ENCODE measurements at regions not wholly inside any gene's neighbourhood (a gene's known extent, or its start where the extent isn't known, plus 50 kb on each side); places are given as distances from the start of the nearest gene placed in this dataset.

DNA sequence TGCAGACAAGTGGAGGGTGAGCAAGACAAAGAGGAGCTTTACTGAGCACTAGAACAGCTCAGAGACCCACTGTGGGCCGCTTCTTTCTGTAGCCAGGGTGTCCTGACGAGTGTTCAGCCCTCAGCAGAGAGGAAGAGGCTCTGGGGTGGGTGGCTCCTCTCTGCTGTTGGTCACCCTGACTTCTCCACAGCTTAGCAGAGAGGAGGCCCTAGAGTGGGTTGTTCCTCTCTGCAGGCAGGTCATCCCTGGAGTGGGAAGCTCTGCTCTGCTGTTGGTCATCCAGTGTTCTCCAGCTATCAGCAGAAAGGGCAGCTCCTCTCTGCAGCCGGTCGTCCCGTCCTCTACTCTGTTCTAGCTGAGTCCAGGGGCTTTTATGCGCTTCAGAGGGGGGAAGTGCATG is 286.5 kb downstream of the ICOS start:
- H3K4me3 ChIP-seq (replicated peaks; ENCODE audit: low read depth, low read length), result no peak overlapping the region
- TF ChIP-seq, protein P1, sequence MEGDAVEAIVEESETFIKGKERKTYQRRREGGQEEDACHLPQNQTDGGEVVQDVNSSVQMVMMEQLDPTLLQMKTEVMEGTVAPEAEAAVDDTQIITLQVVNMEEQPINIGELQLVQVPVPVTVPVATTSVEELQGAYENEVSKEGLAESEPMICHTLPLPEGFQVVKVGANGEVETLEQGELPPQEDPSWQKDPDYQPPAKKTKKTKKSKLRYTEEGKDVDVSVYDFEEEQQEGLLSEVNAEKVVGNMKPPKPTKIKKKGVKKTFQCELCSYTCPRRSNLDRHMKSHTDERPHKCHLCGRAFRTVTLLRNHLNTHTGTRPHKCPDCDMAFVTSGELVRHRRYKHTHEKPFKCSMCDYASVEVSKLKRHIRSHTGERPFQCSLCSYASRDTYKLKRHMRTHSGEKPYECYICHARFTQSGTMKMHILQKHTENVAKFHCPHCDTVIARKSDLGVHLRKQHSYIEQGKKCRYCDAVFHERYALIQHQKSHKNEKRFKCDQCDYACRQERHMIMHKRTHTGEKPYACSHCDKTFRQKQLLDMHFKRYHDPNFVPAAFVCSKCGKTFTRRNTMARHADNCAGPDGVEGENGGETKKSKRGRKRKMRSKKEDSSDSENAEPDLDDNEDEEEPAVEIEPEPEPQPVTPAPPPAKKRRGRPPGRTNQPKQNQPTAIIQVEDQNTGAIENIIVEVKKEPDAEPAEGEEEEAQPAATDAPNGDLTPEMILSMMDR (IDR thresholded peaks at IDR 0.05; ENCODE audit: low read depth, low read length, missing control alignments), result no peak

DNA sequence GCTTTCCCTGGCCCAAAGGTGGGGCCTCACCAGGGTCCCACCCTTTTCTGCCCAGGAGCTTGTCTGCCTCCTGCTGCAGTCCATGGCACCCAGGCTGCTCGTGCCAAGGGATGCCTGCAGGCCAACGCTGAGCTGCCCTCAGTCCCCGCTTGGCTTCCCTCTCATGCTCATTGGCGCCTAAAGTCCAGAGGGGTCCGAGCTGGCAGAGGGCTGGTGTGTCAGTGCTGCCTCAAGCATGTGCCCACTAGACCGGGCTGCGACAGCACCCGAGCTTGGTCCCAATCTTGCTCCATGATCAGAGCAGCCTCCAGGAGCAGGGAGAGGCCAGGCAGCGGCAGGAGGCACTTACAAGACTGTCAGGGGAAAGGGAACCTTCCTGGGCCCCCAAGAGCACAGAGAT is 287.0 kb downstream of the ICOS start:
- TF ChIP-seq, protein P1 (IDR thresholded peaks at IDR 0.05; ENCODE audit: low read depth, low read length, missing control alignments), result no peak
- no peak for DNase-seq (ENCODE audit: extremely low read depth, low read depth)
- no peak overlapping the region for H3K4me3 ChIP-seq (replicated peaks; ENCODE audit: low read depth, low read length)

More for the DNA sequence above, 286.5 kb downstream of the ICOS start:
- DNase-seq (ENCODE audit: extremely low read depth, low read depth), result no peak

DNA sequence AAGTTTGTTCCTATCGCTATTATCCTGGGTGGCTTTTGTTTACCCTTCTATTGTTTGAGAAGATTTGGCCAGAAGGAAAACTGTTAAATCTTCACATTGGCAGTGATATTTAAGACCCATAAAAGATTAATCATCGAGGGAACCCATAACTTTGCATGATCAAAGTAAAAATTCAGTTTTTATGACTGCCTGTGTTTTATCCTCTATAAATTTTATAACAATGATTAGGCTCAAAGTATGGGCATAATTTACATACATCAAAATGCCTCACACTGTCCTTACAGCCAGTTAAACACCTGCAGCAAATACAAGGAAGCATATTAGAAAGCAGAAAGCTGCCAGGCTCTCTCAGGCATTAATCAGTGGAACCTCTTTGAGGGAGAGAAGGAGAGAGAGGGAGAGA is 289.1 kb downstream of the ICOS start:
- DNase-seq (ENCODE audit: extremely low read depth, low read depth), result no peak
- TF ChIP-seq, protein P1 (IDR thresholded peaks at IDR 0.05; ENCODE audit: low read depth, low read length, missing control alignments), result no peak
- H3K4me3 ChIP-seq (replicated peaks; ENCODE audit: low read depth, low read length), result no peak overlapping the region

DNA sequence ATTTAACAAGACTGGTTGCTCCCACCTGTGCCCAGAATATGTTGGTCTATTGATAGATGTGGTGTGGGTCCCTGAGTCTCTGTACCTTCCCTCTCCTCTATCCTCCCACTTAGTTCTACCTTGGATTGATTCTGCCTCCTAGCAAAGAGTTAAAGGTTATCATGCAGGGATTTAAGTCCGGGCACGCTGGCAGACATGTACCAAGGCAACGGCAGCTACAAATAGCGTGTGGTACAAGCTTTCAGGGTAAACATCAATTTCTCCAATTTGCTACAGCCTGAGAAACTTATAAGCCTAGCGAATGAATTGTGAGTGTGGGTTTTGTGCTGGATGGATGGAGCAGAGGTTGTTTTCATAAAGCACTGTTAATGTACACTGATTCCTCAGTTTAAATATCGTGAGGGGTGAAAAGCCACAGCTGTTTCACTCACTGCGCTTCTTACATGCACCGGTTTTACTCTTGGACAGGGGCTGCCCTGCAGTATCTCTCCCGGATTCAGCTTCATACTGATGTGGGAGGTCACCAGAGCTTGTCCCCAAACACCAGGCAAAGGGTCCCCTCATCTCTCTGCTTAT is 289.8 kb downstream of the ICOS start:
- H3K4me3 ChIP-seq (replicated peaks; ENCODE audit: low read depth, low read length), result no peak overlapping the region
- DNase-seq (ENCODE audit: extremely low read depth, low read depth), result no peak
- TF ChIP-seq, protein P1 (IDR thresholded peaks at IDR 0.05; ENCODE audit: low read depth, low read length, missing control alignments), result no peak

DNA sequence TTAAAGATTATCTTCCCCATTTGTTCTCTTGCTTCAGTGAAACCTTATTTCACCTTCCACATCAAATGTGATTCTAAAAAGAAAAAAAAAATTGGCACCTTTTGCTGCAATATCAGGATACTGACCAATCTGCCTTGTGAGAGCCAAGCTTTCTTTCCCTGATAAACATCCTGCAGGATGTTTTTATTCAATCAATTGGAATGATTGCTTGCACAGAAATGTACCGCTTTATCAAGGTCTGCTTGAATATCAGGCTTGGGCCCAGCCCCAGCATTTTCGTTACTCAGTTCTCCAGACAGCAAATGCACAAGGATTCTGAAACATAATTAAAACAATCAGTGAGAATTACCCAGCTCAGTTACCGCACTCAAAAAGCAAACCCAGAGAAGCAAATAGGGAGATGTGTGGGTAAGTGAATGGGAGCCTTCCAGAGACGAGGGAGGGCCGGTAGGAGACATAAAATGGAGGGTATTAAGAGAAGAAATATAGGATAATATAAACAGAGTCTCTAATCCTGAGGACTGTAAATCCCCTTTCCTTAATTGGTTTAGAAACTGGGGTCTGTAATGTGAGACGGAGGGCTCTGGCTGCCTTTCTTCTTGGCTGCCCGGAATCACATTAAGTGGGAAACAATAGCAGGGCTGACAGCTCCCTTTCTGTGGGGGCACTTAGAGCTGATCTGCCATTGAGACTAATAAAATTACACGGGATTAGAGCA is 291.8 kb downstream of the ICOS start:
- H3K4me3 ChIP-seq (replicated peaks; ENCODE audit: low read depth, low read length), result no peak overlapping the region
- DNase-seq (ENCODE audit: extremely low read depth, low read depth), result no peak
- TF ChIP-seq, protein P1 (IDR thresholded peaks at IDR 0.05; ENCODE audit: low read depth, low read length, missing control alignments), result no peak

DNA sequence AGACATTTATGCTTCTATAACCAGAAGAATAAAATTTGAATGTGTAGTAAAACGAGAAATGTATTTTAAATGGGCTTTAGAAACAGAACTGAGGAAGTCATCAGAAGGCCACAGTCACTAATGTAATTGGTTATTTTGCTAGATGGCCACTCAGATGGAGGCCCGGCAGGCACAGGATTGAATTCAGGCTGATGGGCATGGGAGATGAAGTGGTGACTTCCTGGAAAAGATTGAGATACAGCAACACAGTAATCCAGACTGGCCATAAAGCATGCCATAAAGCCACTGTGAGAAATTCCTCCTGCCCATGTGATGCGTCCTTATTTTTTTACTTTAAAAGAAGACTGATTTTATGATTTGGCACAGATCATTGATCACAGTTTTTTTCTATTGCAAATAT is 297.7 kb downstream of the ICOS start:
- no peak for DNase-seq (ENCODE audit: extremely low read depth, low read depth)
- TF ChIP-seq, protein P1 (IDR thresholded peaks at IDR 0.05; ENCODE audit: low read depth, low read length, missing control alignments), result no peak
- H3K4me3 ChIP-seq (replicated peaks; ENCODE audit: low read depth, low read length), result no peak overlapping the region

Data from HFF-Myc (cell line).